Mesothelial cell of epicardium (in vitro differentiated cells): ENCODE measurements at regions not wholly inside any gene's neighbourhood (a gene's known extent, or its start where the extent isn't known, plus 50 kb on each side); places are given as distances from the start of the nearest gene placed in this dataset.
"Not testable (repeated sequence)": the region's sequence is repeated elsewhere in the genome, so short reads cannot be mapped to it uniquely, and the experiment has no call there.

Source experiments
- DNase-seq, 2 experiments: peaks; one replicate each; pipeline ENCODE4 v3.0.0; 2021; ENCODE audit warnings: low spot score in 2 of 2; ENCODE audit not compliant: unreplicated experiment in 2 of 2
- H3K27ac Mint-ChIP-seq: 2 replicates; pipeline ENCODE4 v1.8.0; 2021; ENCODE audit warnings: mixed read lengths
- H3K27me3 Mint-ChIP-seq: 2 replicates; pipeline ENCODE4 v1.8.0; 2021; ENCODE audit warnings: low read depth, mixed read lengths
- H3K36me3 Mint-ChIP-seq: 2 replicates; pipeline ENCODE4 v1.8.0; 2021; ENCODE audit warnings: mixed read lengths
- H3K4me1 Mint-ChIP-seq: 2 replicates; pipeline ENCODE4 v1.8.0; 2021; ENCODE audit warnings: mixed read lengths
- H3K4me3 Mint-ChIP-seq: 2 replicates; pipeline ENCODE4 v1.8.0; 2021; ENCODE audit warnings: mild to moderate bottlenecking, moderate library complexity, mixed read lengths
- H3K9me3 Mint-ChIP-seq: 2 replicates; pipeline ENCODE4 v1.8.0; 2021; ENCODE audit warnings: mixed read lengths
- TF ChIP-seq, protein P1 (sequence below): fragments of 200-600 bp; sonication (generic); IDR thresholded peaks from one replicate; pipeline ENCODE4 v1.5.0; 2021; ENCODE audit warnings: antibody characterized with exemption; ENCODE audit not compliant: unreplicated experiment

DNA sequence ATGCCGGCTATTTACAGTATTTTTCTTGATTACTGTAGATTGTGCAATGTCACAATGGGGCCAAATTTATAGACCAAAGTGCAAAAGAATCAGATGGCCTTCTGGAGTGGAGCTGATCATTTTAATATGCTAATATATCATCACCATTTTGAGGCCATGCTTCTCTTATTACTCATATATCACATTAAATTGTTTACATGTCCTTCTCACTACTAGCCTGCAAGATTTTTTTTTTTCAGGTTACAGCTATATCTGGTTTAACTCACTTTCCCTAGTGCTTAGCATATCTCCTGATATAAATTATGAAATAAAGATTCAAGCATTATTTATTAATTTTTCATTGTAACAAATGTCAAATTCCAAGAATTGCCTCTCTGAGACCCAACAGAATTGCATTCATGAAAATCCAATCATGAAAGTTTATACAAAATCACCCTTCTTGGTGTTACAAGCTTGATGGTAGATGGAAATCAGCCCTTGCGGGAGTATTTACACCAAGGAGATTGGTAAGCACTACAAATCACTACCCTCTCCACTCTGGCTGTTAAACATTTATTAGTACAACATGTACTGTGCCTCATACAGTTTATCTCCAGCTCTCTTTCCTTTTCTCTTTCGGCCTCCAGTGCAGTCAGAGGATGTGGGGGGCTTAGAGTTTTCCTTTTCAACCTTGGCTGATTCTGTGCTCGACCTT is 703.9 kb downstream of the BRINP1 start:
- no peak for DNase-seq
- TF ChIP-seq, protein P1, sequence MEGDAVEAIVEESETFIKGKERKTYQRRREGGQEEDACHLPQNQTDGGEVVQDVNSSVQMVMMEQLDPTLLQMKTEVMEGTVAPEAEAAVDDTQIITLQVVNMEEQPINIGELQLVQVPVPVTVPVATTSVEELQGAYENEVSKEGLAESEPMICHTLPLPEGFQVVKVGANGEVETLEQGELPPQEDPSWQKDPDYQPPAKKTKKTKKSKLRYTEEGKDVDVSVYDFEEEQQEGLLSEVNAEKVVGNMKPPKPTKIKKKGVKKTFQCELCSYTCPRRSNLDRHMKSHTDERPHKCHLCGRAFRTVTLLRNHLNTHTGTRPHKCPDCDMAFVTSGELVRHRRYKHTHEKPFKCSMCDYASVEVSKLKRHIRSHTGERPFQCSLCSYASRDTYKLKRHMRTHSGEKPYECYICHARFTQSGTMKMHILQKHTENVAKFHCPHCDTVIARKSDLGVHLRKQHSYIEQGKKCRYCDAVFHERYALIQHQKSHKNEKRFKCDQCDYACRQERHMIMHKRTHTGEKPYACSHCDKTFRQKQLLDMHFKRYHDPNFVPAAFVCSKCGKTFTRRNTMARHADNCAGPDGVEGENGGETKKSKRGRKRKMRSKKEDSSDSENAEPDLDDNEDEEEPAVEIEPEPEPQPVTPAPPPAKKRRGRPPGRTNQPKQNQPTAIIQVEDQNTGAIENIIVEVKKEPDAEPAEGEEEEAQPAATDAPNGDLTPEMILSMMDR = no peak
- H3K9me3 Mint-ChIP-seq = no peaks in the 10 kb centered on the region
- no peaks in the 10 kb centered on the region for H3K4me1 Mint-ChIP-seq
- no peak overlapping the region for H3K4me3 Mint-ChIP-seq
- H3K36me3 Mint-ChIP-seq = no peaks in the 10 kb centered on the region
- no peaks in the 10 kb centered on the region for H3K27me3 Mint-ChIP-seq
- H3K27ac Mint-ChIP-seq = no peak overlapping the region

DNA sequence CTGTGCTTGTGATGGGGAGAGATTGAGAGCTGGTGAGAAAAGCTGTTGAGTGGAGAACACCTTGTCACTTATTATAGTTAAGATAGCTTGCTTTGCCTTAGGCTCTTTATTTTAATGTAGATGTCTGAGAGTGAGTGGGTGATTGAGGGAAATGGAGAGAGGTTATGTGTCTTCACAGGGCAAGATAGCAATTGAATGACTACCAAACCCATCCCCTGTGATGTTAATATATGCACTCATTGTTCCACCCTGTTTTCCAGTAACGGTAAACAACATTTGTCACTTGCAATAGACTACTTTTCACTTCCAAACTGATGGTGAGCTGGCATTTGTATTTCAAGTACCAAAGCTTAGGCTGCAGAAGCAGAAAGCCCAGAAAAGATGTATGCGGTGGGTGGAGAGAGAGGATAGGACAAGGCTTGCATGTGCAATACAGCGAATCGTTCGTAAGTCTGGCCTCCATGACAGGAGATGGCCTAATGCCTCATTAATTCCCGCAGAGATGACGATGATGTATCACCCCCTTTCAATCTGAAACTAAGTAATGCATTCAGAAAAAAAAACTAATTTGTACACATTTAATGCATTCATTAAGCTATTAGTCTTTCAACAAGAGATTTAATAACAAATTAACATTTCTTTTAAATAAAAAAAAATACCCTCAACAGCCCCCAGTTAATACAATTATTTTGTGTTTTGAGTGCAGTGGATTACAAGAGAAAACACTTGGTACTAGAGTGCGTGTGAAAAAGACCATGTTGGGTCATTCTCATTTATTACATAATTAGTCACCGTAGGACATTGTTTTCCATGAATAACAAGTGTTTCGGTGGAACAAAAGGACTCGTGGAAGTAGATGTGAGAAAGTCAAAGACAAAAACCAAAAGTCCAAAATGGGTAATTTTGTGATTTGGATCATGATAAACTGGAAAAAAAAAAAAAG is 699.0 kb downstream of the BRINP1 start:
- no peaks in the 10 kb centered on the region for H3K4me1 Mint-ChIP-seq
- no peak overlapping the region for H3K4me3 Mint-ChIP-seq
- no peak for DNase-seq
- no peaks in the 10 kb centered on the region for H3K9me3 Mint-ChIP-seq
- H3K27ac Mint-ChIP-seq = no peak overlapping the region
- no peaks in the 10 kb centered on the region for H3K36me3 Mint-ChIP-seq
- no peaks in the 10 kb centered on the region for H3K27me3 Mint-ChIP-seq
- TF ChIP-seq, protein P1 = no peak

GRCh38 chr9:118674942-118675341 is 694.3 kb downstream of the BRINP1 start:
- H3K27ac Mint-ChIP-seq = no peak overlapping the region
- H3K9me3 Mint-ChIP-seq = peaks cover 9% of the 10 kb centered on the region
- no peak for DNase-seq
- no peaks in the 10 kb centered on the region for H3K27me3 Mint-ChIP-seq
- H3K36me3 Mint-ChIP-seq = no peaks in the 10 kb centered on the region
- H3K4me3 Mint-ChIP-seq = no peak overlapping the region
- TF ChIP-seq, protein P1 = no peak
- no peaks in the 10 kb centered on the region for H3K4me1 Mint-ChIP-seq

DNA sequence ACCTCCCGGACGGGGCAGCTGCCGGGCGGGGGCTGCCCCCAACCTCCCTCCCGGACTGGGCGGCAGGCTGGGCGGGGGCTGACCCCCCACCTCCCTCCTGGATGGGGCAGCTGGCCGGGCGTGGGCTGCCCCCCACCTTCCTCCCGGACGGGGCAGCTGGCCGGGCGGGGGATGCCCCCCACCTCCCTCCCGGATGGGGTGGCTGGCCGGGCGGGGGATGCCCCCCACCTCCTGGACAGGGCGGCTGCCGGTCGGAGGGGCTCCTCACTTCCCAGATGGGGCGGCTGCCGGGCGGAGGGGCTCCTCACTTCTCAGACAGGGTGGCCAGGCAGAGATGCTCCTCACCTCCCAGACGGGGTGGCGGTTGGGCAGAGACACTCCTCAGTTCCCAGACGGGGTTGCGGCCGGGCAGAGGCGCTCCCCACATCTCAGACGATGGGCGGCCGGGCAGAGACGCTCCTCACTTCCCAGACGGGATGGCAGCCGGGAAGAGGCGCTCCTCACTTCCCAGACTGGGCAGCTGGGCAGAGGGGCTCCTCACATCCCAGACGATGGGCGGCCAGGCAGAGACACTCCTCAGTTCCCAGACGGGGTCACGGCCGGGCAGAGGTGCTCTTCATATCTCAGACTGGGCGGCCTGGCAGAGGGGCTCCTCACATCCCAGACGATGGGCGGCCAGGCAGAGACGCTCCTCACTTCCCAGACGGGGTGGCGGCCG is 691.1 kb downstream of the BRINP1 start:
- not testable (repeated sequence) for H3K27ac Mint-ChIP-seq, H3K27me3 Mint-ChIP-seq, H3K4me3 Mint-ChIP-seq, H3K36me3 Mint-ChIP-seq, H3K4me1 Mint-ChIP-seq, DNase-seq
- H3K9me3 Mint-ChIP-seq = peaks cover 12% of the 10 kb centered on the region

DNA sequence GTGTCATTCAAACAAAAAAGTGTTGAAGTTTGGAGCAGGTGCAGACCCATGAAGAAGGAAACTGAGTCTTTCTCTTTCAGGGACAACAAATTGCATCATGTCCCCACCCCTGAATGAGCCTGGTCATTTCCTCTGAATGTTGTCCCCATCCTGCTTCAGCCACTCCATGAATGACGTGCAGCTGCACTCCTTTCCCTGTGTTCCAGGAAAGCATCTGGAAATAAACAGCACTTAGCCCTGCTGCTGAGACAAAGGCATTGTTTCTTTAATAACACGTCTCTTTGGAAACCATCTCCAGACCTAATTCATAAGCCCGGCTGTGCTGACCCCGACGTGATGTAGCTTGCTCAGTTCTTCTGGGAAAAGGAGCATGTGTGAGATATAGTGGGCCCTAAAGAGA is 682.3 kb downstream of the BRINP1 start:
- Mint-ChIP-seq H3K27ac (no peak overlapping the region), H3K4me3 (no peak overlapping the region), H3K36me3 (no peaks in the 10 kb centered on the region), H3K27me3 (no peaks in the 10 kb centered on the region), H3K4me1 (no peaks in the 10 kb centered on the region), H3K9me3 (no peaks in the 10 kb centered on the region)
- TF ChIP-seq, protein P1 = no peak
- no peak for DNase-seq
